Loucy (cell line): ENCODE measurements at regions not wholly inside any gene's neighbourhood (a gene's known extent, or its start where the extent isn't known, plus 50 kb on each side); places are given as distances from the start of the nearest gene placed in this dataset.

Experiments used
- H2AFZ ChIP-seq: fragments of 200-600 bp; sonication (generic); 2 replicates; pipeline ENCODE4 v1.6.0; 2016; ENCODE audit warnings: antibody characterized with exemption, mild to moderate bottlenecking, low read length, moderate library complexity
- H3F3A ChIP-seq: fragments of 200-600 bp; 2 replicates; pipeline ENCODE4 v1.6.0; 2016; ENCODE audit warnings: antibody characterized with exemption, low read depth, mild to moderate bottlenecking
- H3K27me3 ChIP-seq: fragments of 200-600 bp; sonication (generic); 2 replicates; pipeline ENCODE4 v1.6.1; 2014; ENCODE audit warnings: low read length, mild to moderate bottlenecking; ENCODE audit not compliant: insufficient read depth, poor library complexity, severe bottlenecking
- H3K36me3 ChIP-seq: fragments of 200-600 bp; sonication (generic); 2 replicates; pipeline ENCODE4 v1.6.1; 2016; ENCODE audit warnings: low read length; ENCODE audit not compliant: insufficient read depth
- H3K4me1 ChIP-seq: fragments of 200-600 bp; sonication (generic); 2 replicates; pipeline ENCODE4 v1.5.1; 2014; ENCODE audit warnings: low read length, mild to moderate bottlenecking; ENCODE audit not compliant: insufficient read depth, poor library complexity, severe bottlenecking
- H3K4me2 ChIP-seq: fragments of 200-600 bp; sonication (generic); 2 replicates; pipeline ENCODE4 v1.6.0; 2014; ENCODE audit warnings: antibody characterized with exemption, low read length, low read depth, mild to moderate bottlenecking; ENCODE audit not compliant: poor library complexity, severe bottlenecking
- H3K4me3 ChIP-seq: fragments of 200-600 bp; sonication (generic); 2 replicates; pipeline ENCODE4 v1.5.1; 2014; ENCODE audit warnings: low read length, mild to moderate bottlenecking, mixed read lengths; ENCODE audit not compliant: poor library complexity, severe bottlenecking
- H3K79me2 ChIP-seq: fragments of 200-600 bp; sonication (generic); 2 replicates; pipeline ENCODE4 v1.6.1; 2014; ENCODE audit warnings: low read length; ENCODE audit not compliant: insufficient read depth
- H3K9ac ChIP-seq: fragments of 200-600 bp; sonication (generic); 2 replicates; pipeline ENCODE4 v1.6.0; 2014; ENCODE audit warnings: mild to moderate bottlenecking, low read depth, low read length, moderate library complexity; ENCODE audit not compliant: poor library complexity, severe bottlenecking
- H3K9me2 ChIP-seq: fragments of 200-600 bp; sonication (generic); replicated peaks from 2 replicates; pipeline ENCODE4 v1.6.1; 2016; ENCODE audit warnings: low read depth, low read length, mixed read lengths
- H3K9me3 ChIP-seq: fragments of 200-600 bp; sonication (generic); 2 replicates; pipeline ENCODE4 v1.6.1; 2014; ENCODE audit warnings: mild to moderate bottlenecking, antibody characterized with exemption, low read length, low read depth; ENCODE audit not compliant: insufficient read depth
- H4K20me1 ChIP-seq: fragments of 200-600 bp; sonication (generic); 2 replicates; pipeline ENCODE4 v1.6.0; 2014; ENCODE audit warnings: antibody characterized with exemption, low read length, mild to moderate bottlenecking; ENCODE audit not compliant: insufficient read depth, poor library complexity, severe bottlenecking
- CTCF ChIP-seq: fragments of 200-600 bp; sonication (generic); conservative IDR thresholded peaks from 2 replicates; pipeline ENCODE4 v1.5.1; 2014; ENCODE audit warnings: mild to moderate bottlenecking, antibody characterized with exemption, low read length
- EZH2phosphoT487 ChIP-seq: fragments of 200-600 bp; IDR thresholded peaks from 2 replicates; pipeline ENCODE4 v1.6.1; 2018; ENCODE audit warnings: antibody characterized with exemption, mild to moderate bottlenecking, moderate library complexity, borderline replicate concordance

GRCh38 chr9:1267141-1267570 lies 217.0 kb downstream of the DMRT2 start:
- Histone ChIP-seq H3K79me2 (no peaks in the 10 kb centered on the region), H3K27me3 (no peaks in the 10 kb centered on the region), H3K4me2 (no peak overlapping the region), H4K20me1 (no peaks in the 10 kb centered on the region), H3K9me3 (no peaks in the 10 kb centered on the region), H3F3A (no peaks in the 10 kb centered on the region), H3K4me1 (peaks cover 15% of the 10 kb centered on the region), H3K9ac (no peak overlapping the region), H3K36me3 (no peaks in the 10 kb centered on the region), H2AFZ (no peak overlapping the region), H3K4me3 (no peak overlapping the region), H3K9me2 (no peaks in the 10 kb centered on the region)
- TF ChIP-seq CTCF (no peak), EZH2phosphoT487 (no peak)

GRCh38 chr9:1267581-1267980 lies 217.4 kb downstream of the DMRT2 start:
- Histone ChIP-seq H3K36me3 (no peaks in the 10 kb centered on the region), H3F3A (no peaks in the 10 kb centered on the region), H2AFZ (no peak overlapping the region)

GRCh38 chr9:1269533-1270315 lies 219.6 kb downstream of the DMRT2 start:
- Histone ChIP-seq H4K20me1 (no peaks in the 10 kb centered on the region), H3K4me3 (no peak overlapping the region), H3K4me1 (peaks cover 30% of the 10 kb centered on the region), H3K79me2 (no peaks in the 10 kb centered on the region), H2AFZ (no peak overlapping the region), H3K27me3 (no peaks in the 10 kb centered on the region), H3K9ac (no peak overlapping the region), H3F3A (0 out of 2 replicates have a peak, but pooled peaks cover 4% of the 10 kb centered on the region), H3K9me2 (no peaks in the 10 kb centered on the region), H3K9me3 (no peaks in the 10 kb centered on the region), H3K4me2 (no peak overlapping the region), H3K36me3 (no peaks in the 10 kb centered on the region)
- TF ChIP-seq CTCF (no peak), EZH2phosphoT487 (no peak)

More at GRCh38 chr9:1267581-1267980, 217.4 kb downstream of the DMRT2 start:
- Histone ChIP-seq H3K9me2 (no peaks in the 10 kb centered on the region), H4K20me1 (no peaks in the 10 kb centered on the region), H3K4me3 (no peak overlapping the region), H3K9ac (no peak overlapping the region), H3K4me2 (no peak overlapping the region), H3K9me3 (no peaks in the 10 kb centered on the region), H3K79me2 (no peaks in the 10 kb centered on the region), H3K4me1 (peaks cover 15% of the 10 kb centered on the region), H3K27me3 (no peaks in the 10 kb centered on the region)
- no peak for TF ChIP-seq CTCF
- no peak for TF ChIP-seq EZH2phosphoT487
